Lower leg skin (tissue), 3 donors: ENCODE measurements at regions not wholly inside any gene's neighbourhood (a gene's known extent, or its start where the extent isn't known, plus 50 kb on each side); places are given as distances from the start of the nearest gene placed in this dataset.

Source experiments
- CTCF ChIP-seq, 3 donors: fragments of 450-650 bp; IDR thresholded peaks; one replicate each; pipeline ENCODE4 v1.5.1; 2016; ENCODE audit warnings: antibody characterized with exemption in 3 of 3, mild to moderate bottlenecking in 3 of 3, moderate library complexity in 2 of 3
- POLR2A ChIP-seq, 2 donors: fragments of 450-650 bp; IDR thresholded peaks; one replicate each; pipeline ENCODE4 v1.6.1; 2016 to 2017; ENCODE audit warnings: antibody characterized with exemption in 2 of 2, mild to moderate bottlenecking in 1 of 2, moderate library complexity in 1 of 2

GRCh38 chrX:38989076-38989475, 187.8 kb downstream of the MID1IP1 start:
- TF ChIP-seq CTCF (IDR thresholded peaks at IDR 0.05) = no peak
- TF ChIP-seq POLR2A (IDR thresholded peaks at IDR 0.05) = no peak
